Suprapubic skin (tissue), 3 donors: ENCODE measurements at regions not wholly inside any gene's neighbourhood (a gene's known extent, or its start where the extent isn't known, plus 50 kb on each side); places are given as distances from the start of the nearest gene placed in this dataset.

Source experiments
- EP300 ChIP-seq: sonication (generic); formaldehyde crosslinking; IDR thresholded peaks from one replicate; pipeline ENCODE4 v1.6.1; 2017; ENCODE audit warnings: antibody characterized with exemption
- POLR2A ChIP-seq, 2 donors: fragments of 450-650 bp; IDR thresholded peaks; one replicate each; pipeline ENCODE4 v1.6.1; 2017; ENCODE audit warnings: antibody characterized with exemption in 2 of 2, mild to moderate bottlenecking in 2 of 2, moderate library complexity in 2 of 2
- TF ChIP-seq, protein P1 (sequence below), 2 donors: fragments of 200-600 bp in 1 of 2; fragments of 450-650 bp in 1 of 2; sonication (generic) in 1 of 2; IDR thresholded peaks; one replicate each; pipeline ENCODE4 v1.5.1; 2016 to 2019; ENCODE audit warnings: antibody characterized with exemption in 2 of 2, mild to moderate bottlenecking in 1 of 2, moderate library complexity in 1 of 2

DNA sequence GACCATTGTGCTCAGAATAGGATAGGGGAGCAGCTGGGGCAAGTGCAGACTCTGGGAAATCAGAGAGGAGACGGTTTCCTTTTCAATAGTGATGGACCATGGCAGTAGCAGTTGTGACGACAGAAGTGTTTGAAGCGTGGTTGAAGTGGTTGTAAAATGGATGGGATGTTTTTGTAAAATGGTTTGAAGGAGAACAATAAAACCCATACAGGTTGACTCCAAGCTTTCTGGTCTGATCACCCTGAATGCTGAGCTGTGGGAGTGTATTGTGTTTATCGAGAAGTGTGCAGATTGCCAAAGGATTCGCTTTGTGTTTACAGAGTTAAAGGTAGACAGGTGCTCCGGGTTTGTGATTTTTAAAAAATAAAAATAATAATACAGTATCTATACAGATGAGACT lies 255.2 kb upstream of the SULF2 start:
- TF ChIP-seq, protein P1, sequence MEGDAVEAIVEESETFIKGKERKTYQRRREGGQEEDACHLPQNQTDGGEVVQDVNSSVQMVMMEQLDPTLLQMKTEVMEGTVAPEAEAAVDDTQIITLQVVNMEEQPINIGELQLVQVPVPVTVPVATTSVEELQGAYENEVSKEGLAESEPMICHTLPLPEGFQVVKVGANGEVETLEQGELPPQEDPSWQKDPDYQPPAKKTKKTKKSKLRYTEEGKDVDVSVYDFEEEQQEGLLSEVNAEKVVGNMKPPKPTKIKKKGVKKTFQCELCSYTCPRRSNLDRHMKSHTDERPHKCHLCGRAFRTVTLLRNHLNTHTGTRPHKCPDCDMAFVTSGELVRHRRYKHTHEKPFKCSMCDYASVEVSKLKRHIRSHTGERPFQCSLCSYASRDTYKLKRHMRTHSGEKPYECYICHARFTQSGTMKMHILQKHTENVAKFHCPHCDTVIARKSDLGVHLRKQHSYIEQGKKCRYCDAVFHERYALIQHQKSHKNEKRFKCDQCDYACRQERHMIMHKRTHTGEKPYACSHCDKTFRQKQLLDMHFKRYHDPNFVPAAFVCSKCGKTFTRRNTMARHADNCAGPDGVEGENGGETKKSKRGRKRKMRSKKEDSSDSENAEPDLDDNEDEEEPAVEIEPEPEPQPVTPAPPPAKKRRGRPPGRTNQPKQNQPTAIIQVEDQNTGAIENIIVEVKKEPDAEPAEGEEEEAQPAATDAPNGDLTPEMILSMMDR (IDR thresholded peaks at IDR 0.05): no peak
- no peak for TF ChIP-seq POLR2A (IDR thresholded peaks at IDR 0.05)
- TF ChIP-seq EP300: no peak
